Nephron (organoid): ENCODE measurements at regions not wholly inside any gene's neighbourhood (a gene's known extent, or its start where the extent isn't known, plus 50 kb on each side); places are given as distances from the start of the nearest gene placed in this dataset.
A peak's percentile ranks its signal among the peaks of the same experiment; 100 is the strongest.

Source experiments
- H3K27ac Mint-ChIP-seq, 3 experiments: 2 replicates each; pipeline ENCODE4 v1.8.0; 2020; ENCODE audit warnings: mixed read lengths in 3 of 3, mild to moderate bottlenecking in 2 of 3, moderate library complexity in 1 of 3
- H3K27me3 Mint-ChIP-seq: 2 replicates; pipeline ENCODE4 v1.8.0; 2021; ENCODE audit warnings: low read depth, mild to moderate bottlenecking, moderate library complexity, mixed read lengths
- H3K36me3 Mint-ChIP-seq: 2 replicates; pipeline ENCODE4 v1.8.0; 2020; ENCODE audit warnings: low read depth, mixed read lengths
- H3K4me1 Mint-ChIP-seq: 2 replicates; pipeline ENCODE4 v1.8.0; 2020; ENCODE audit warnings: mixed read lengths
- H3K4me3 Mint-ChIP-seq, 3 experiments: 2 replicates each; pipeline ENCODE4 v1.8.0; 2020; ENCODE audit warnings: mild to moderate bottlenecking in 3 of 3, mixed read lengths in 3 of 3, moderate library complexity in 2 of 3
- H3K9me3 Mint-ChIP-seq: 2 replicates; pipeline ENCODE4 v1.8.0; 2020; ENCODE audit warnings: mixed read lengths
- TF ChIP-seq, protein P1 (sequence below), 3 experiments: fragments of 200-600 bp; sonication (generic); IDR thresholded peaks; one replicate each; pipeline ENCODE4 v1.5.0; 2021; ENCODE audit warnings: antibody characterized with exemption in 3 of 3; ENCODE audit not compliant: unreplicated experiment in 3 of 3

DNA sequence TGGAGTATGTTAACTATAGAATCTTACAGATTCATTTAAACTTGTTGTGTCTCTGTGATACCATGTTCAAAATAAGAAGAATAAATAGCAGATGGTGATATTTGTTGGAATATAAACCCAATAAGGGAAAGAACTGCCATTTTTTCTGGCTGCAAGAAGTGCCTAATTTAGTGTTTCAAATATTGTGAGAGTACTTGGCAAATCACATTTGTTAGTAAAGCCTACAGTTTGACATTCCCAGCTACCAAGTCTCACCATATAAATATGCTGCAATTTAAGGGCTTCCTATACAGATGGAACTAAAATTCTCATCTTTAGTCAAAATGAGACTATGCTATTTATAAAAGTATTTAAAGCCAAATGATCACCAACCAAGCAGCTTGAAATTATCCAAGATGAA is 96.0 kb upstream of the WDFY3 start:
- Mint-ChIP-seq H3K9me3 (no peaks in the 10 kb centered on the region), H3K27me3 (peaks cover 5% of the 10 kb centered on the region), H3K36me3 (no peaks in the 10 kb centered on the region), H3K27ac (no peak overlapping the region), H3K4me1 (no peaks in the 10 kb centered on the region), H3K4me3 (no peak overlapping the region)
- TF ChIP-seq, protein P1, sequence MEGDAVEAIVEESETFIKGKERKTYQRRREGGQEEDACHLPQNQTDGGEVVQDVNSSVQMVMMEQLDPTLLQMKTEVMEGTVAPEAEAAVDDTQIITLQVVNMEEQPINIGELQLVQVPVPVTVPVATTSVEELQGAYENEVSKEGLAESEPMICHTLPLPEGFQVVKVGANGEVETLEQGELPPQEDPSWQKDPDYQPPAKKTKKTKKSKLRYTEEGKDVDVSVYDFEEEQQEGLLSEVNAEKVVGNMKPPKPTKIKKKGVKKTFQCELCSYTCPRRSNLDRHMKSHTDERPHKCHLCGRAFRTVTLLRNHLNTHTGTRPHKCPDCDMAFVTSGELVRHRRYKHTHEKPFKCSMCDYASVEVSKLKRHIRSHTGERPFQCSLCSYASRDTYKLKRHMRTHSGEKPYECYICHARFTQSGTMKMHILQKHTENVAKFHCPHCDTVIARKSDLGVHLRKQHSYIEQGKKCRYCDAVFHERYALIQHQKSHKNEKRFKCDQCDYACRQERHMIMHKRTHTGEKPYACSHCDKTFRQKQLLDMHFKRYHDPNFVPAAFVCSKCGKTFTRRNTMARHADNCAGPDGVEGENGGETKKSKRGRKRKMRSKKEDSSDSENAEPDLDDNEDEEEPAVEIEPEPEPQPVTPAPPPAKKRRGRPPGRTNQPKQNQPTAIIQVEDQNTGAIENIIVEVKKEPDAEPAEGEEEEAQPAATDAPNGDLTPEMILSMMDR (IDR thresholded peaks at IDR 0.05; ENCODE audit: unreplicated experiment in 3 of 3) = no peak

DNA sequence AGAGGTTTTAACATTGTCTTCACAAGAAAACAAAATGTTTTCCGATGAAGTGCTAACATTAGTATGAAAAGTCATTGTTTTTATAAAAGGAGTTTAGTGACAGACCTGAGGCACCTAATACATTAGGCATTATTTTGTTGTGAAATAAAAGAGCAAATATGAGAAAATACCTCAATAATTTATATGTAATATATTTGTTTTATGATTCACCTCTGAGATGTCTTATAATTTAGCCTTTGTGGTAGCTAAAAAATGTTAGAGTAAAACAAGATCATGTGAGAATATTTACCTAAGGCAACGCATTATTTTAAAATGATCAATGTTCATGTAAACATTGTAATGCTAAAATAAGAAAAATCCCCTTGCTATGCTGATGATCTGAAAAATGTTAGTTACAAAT is 100.9 kb upstream of the WDFY3 start:
- H3K4me3 Mint-ChIP-seq = no peak overlapping the region
- TF ChIP-seq, protein P1 (IDR thresholded peaks at IDR 0.05; ENCODE audit: unreplicated experiment in 3 of 3) = no peak
- no peaks in the 10 kb centered on the region for H3K36me3 Mint-ChIP-seq
- peaks cover 4% of the 10 kb centered on the region for H3K9me3 Mint-ChIP-seq
- no peaks in the 10 kb centered on the region for H3K27me3 Mint-ChIP-seq
- no peaks in the 10 kb centered on the region for H3K4me1 Mint-ChIP-seq
- H3K27ac Mint-ChIP-seq = no peak overlapping the region

DNA sequence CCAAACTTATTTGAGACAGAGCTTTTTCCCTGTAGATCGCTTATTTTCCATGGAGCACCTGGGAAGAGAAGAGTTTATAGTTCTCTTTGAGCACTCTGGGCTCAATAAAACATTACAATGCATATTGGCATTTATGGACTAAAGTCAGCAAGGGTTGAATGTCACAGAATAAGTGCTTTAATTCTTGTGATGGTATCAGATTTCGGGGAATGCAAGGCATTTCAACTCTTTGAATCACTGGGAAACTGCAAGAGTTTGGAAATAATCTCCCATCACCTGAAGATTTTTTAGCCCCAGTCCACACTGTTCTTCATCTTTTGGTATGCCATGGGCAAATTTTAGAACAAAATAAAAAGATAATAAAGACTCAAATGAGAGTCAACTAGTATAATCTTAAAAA is 111.5 kb upstream of the WDFY3 start:
- Mint-ChIP-seq H3K27me3 (no peaks in the 10 kb centered on the region), H3K36me3 (no peaks in the 10 kb centered on the region), H3K9me3 (no peaks in the 10 kb centered on the region), H3K4me1 (no peaks in the 10 kb centered on the region), H3K27ac (no peak overlapping the region), H3K4me3 (no peak overlapping the region)
- TF ChIP-seq, protein P1 (IDR thresholded peaks at IDR 0.05; ENCODE audit: unreplicated experiment in 3 of 3) = no peak

DNA sequence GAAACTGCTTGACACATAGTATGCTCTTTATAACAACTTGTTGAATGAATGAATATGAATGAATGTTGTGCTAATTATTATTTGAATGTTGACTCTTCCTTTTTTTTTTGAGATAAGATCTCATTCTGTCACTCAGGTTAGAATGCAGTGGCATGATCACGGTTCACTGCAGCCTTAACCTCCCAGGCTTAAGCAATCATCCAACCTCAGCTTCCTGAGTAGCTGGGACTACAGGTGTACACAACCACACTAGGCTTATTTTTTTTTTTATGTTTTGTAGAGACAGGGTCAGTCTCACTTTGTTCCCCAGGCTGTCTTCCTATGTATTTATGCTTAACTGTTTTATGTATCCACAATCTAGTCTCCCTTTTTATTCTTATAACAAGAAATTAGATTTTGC is 114.7 kb upstream of the WDFY3 start:
- Mint-ChIP-seq H3K4me3 (no peak overlapping the region), H3K27me3 (peaks cover 3% of the 10 kb centered on the region), H3K9me3 (no peaks in the 10 kb centered on the region), H3K27ac (no peak overlapping the region), H3K4me1 (no peaks in the 10 kb centered on the region), H3K36me3 (no peaks in the 10 kb centered on the region)
- TF ChIP-seq, protein P1 (IDR thresholded peaks at IDR 0.05; ENCODE audit: unreplicated experiment in 3 of 3) = no peak

DNA sequence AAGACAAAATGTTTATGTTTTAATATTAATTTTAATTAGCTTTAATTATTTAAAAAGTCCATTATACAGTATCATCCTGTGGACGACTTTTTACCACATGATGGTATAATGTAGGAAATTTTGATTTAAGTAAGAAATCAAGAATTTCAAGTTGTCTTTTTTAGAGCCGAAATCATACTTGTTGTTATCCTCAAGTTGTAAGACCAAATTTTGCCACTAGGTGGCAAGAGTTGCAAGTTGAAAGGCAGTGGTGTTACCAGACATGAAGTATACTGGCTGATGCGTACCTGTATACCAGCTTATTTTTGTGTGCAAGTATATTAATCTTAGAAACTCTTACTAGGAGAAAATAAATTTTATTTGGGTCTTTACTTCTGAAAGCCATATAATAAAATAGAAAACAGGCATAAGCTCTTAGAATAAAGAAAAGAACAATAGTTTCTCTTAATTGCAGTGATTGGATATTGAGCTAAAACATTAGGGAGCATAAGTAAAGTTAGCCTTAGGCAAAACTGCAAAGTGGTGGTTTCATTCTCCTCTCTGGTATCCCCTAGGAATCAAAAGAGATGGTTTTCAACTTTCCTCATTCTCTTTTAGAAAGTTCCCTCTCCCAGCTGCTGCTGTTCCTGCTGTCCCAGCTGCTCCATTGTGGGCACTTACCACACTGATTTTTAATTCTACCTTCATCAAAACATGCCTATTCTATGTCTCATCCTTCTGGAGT is 118.0 kb upstream of the WDFY3 start:
- Mint-ChIP-seq H3K27me3 (peaks cover 3% of the 10 kb centered on the region), H3K36me3 (no peaks in the 10 kb centered on the region), H3K4me1 (no peaks in the 10 kb centered on the region), H3K4me3 (no peak overlapping the region), H3K27ac (no peak overlapping the region), H3K9me3 (peaks cover 8% of the 10 kb centered on the region)
- TF ChIP-seq, protein P1 (IDR thresholded peaks at IDR 0.05; ENCODE audit: unreplicated experiment in 3 of 3) = peak; percentile 60 to 71 (median 65)

DNA sequence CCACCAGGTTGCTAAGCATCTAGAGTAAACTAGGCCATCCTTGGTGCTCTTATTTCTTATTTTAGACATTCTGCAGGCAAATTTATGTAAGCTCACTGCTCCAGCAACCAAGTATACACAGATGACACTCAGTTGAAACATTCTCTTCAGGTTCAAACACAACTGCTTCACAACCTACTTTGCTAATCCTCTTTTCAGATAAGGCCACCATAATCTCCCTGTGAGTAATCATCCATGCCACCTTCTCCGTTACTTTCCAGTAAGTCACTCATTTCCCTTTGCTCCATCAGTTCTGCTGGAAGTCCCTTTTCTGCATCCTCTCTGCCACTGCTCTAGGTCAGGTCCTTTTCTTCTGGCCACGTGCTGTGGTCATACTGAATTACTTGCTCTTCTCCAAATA is 120.2 kb upstream of the WDFY3 start:
- H3K9me3 Mint-ChIP-seq = peaks cover 13% of the 10 kb centered on the region
- no peak overlapping the region for H3K4me3 Mint-ChIP-seq
- TF ChIP-seq, protein P1 (IDR thresholded peaks at IDR 0.05; ENCODE audit: unreplicated experiment in 3 of 3) = no peak
- H3K27me3 Mint-ChIP-seq = peaks cover 3% of the 10 kb centered on the region
- H3K36me3 Mint-ChIP-seq = no peaks in the 10 kb centered on the region
- H3K27ac Mint-ChIP-seq = no peak overlapping the region
- no peaks in the 10 kb centered on the region for H3K4me1 Mint-ChIP-seq
